Panc1 (cell line): ENCODE measurements at regions not wholly inside any gene's neighbourhood (a gene's known extent, or its start where the extent isn't known, plus 50 kb on each side); places are given as distances from the start of the nearest gene placed in this dataset.

Experiments used
- ATAC-seq: fragments of 200-7000 bp; cut with Tn5 transposase; 2 replicates; pipeline ENCODE4 v1.9.1; 2020; ENCODE audit warnings: mild to moderate bottlenecking, moderate library complexity
- BruUV-seq: library from RNA; stranded (reverse); fragments of 400-500 nt; replicated peaks from 2 replicates; lab custom pipeline; 2021; lab: Mats Ljungman, UMichigan
- CTCF ChIA-PET: fragments of 300-600 bp; sonication (Branson Sonifier 250); formaldehyde crosslinking; loops from one replicate; lab custom pipeline; 2022; ENCODE audit warnings: antibody characterized with exemption; lab: Charles Lee
- POLR2A ChIA-PET: fragments of 300-600 bp; sonication (Branson Sonifier 250); formaldehyde crosslinking; loops from one replicate; lab custom pipeline; 2022; ENCODE audit warnings: antibody characterized with exemption; lab: Charles Lee
- DNase-seq: peaks from one replicate; pipeline ENCODE4 v3.0.0-alpha.2; 2010; ENCODE audit warnings: low read depth, low spot score
- H3K27ac ChIP-seq: 2 replicates; pipeline ENCODE4 v1.5.1; 2011; ENCODE audit warnings: mild to moderate bottlenecking, low read length, inconsistent platforms
- H3K27me3 ChIP-seq: fragments of 200-500 bp; sonication (Bioruptor generic); 2 replicates; pipeline ENCODE4 v1.6.0; 2014; ENCODE audit warnings: low read length, inconsistent platforms; ENCODE audit not compliant: control insufficient read depth, insufficient read depth
- H3K36me3 ChIP-seq: fragments of 200-500 bp; sonication (Bioruptor generic); 2 replicates; pipeline ENCODE4 v1.5.1; 2014; ENCODE audit warnings: inconsistent platforms, mild to moderate bottlenecking, low read length, moderate library complexity; ENCODE audit not compliant: control insufficient read depth, insufficient read depth
- H3K4me1 ChIP-seq: 2 replicates; pipeline ENCODE4 v1.5.1; 2011; ENCODE audit warnings: inconsistent platforms, mild to moderate bottlenecking, low read length, moderate library complexity; ENCODE audit not compliant: control insufficient read depth, insufficient read depth
- H3K4me3 ChIP-seq, 2 experiments: 2 replicates each; pipeline ENCODE4 v1.5.1; 2011 to 2012; ENCODE audit warnings: low read depth in 2 of 2, low read length in 2 of 2, mild to moderate bottlenecking in 2 of 2, inconsistent platforms in 1 of 2, moderate library complexity in 1 of 2
- H3K9me3 ChIP-seq: fragments of 200-500 bp; sonication (Bioruptor generic); 2 replicates; pipeline ENCODE4 v1.5.1; 2014; ENCODE audit warnings: low read depth, mild to moderate bottlenecking, inconsistent platforms, low read length, moderate library complexity; ENCODE audit not compliant: control insufficient read depth, insufficient read depth
- CTCF ChIP-seq: fragments of 450-650 bp; IDR thresholded peaks from 2 replicates; pipeline ENCODE4 v1.5.1; 2017; ENCODE audit warnings: mild to moderate bottlenecking
- POLR2AphosphoS5 ChIP-seq: IDR thresholded peaks from 2 replicates; pipeline ENCODE4 v1.6.1; 2012; ENCODE audit warnings: mild to moderate bottlenecking, low read depth, low read length, moderate library complexity
- REST ChIP-seq, 2 experiments: IDR thresholded peaks; 2 replicates each; pipeline ENCODE4 v1.6.1; 2011 to 2012; ENCODE audit warnings: low read depth in 2 of 2, control low read depth in 1 of 2, low read length in 1 of 2, mild to moderate bottlenecking in 1 of 2, moderate library complexity in 1 of 2; ENCODE audit not compliant: insufficient read depth in 1 of 2
- SIN3A ChIP-seq: IDR thresholded peaks from 2 replicates; pipeline ENCODE4 v1.6.1; 2012; ENCODE audit warnings: low read depth, mild to moderate bottlenecking, low read length, moderate library complexity, borderline replicate concordance; ENCODE audit not compliant: insufficient read depth
- TCF7L2 ChIP-seq: IDR thresholded peaks from 2 replicates; pipeline ENCODE4 v1.6.1; 2011; ENCODE audit warnings: mild to moderate bottlenecking, low read depth, low read length, inconsistent platforms
- in situ Hi-C: cut with HindIII; loops from 2 replicates; pipeline ENCODE4 v1.10.0; 2016; ENCODE audit warnings: low sequenced_read_pairs, low pct_unique_long_range_greater_than_20kb
- intact Hi-C: fragments of 100-400 bp; cut with micrococcal nuclease; formaldehyde crosslinking; loops from one replicate; pipeline ENCODE4 v1.10.0; 2022; ENCODE audit not compliant: unreplicated experiment

GRCh38 chrX:113580486-113580885, 739.9 kb upstream of the AMOT start:
- Histone ChIP-seq H3K9me3 (no peaks in the 10 kb centered on the region; the same call in 1 of the 2 replicates), H3K4me3 (no peak overlapping the region), H3K27me3 (no peaks in the 10 kb centered on the region), H3K4me1 (no peaks in the 10 kb centered on the region), H3K36me3 (no peaks in the 10 kb centered on the region), H3K27ac (no peak overlapping the region)
- DNase-seq = no peak
- intact Hi-C loops (no loop called here), in situ Hi-C loops (no loop called here)
- ChIA-PET POLR2A (no interaction called here), CTCF (no interaction called here)
- BruUV-seq = no TSS peak
- ATAC-seq = no peak
- TF ChIP-seq CTCF (no peak), REST (IDR thresholded peaks at IDR 0.05; ENCODE audit: insufficient read depth in 1 of 2, low read depth in 2 of 2, low read length in 1 of 2) (no peak), POLR2AphosphoS5 (no peak), SIN3A (no peak), TCF7L2 (no peak)

DNA sequence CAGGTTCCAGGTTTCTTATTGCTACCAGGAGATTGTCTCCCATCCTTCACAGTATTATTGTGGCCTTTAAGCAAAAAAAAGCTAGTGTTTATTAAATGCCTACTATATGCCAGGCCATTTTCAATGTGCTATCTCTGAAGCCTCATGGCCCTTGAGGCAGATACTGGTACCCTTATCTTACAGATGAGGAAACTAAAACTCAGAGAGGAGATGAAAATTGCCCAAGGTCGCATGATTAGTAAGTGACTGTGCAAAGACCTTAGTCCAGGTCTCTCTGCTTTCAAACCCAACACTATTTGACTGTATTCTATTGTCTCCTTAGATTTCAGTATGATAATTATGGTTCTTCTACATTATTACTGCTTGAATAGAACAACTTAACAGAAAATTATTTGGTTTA, 717.9 kb upstream of the AMOT start:
- no peaks in the 10 kb centered on the region for H3K36me3 ChIP-seq
- DNase-seq (no peak), ATAC-seq (no peak)
- no peaks in the 10 kb centered on the region for H3K27me3 ChIP-seq
- ChIA-PET CTCF (no interaction called here), POLR2A (no interaction called here)
- no peaks in the 10 kb centered on the region for H3K4me1 ChIP-seq
- H3K9me3 ChIP-seq = no peaks in the 10 kb centered on the region
- no peak overlapping the region for H3K4me3 ChIP-seq
- in situ Hi-C loops = no loop called here
- no peak for TF ChIP-seq POLR2AphosphoS5
- no peak for TF ChIP-seq REST (IDR thresholded peaks at IDR 0.05; ENCODE audit: insufficient read depth in 1 of 2, low read depth in 2 of 2, low read length in 1 of 2)
- no peak for TF ChIP-seq CTCF
- TF ChIP-seq SIN3A = no peak
- TF ChIP-seq TCF7L2 = no peak
- no peak overlapping the region for H3K27ac ChIP-seq
- BruUV-seq = no TSS peak
- intact Hi-C loops = no loop called here
